Stimulated activated naive B cell treated with anti-CD40 and anti-IgM and Interleukin-4, amounts not matched to agents 10 μg/mL and 1 μg/mL and 100 μg/mL, for 72 hours (primary cell): ENCODE measurements at regions not wholly inside any gene's neighbourhood (a gene's known extent, or its start where the extent isn't known, plus 50 kb on each side); places are given as distances from the start of the nearest gene placed in this dataset.
"Not testable (repeated sequence)": the region's sequence is repeated elsewhere in the genome, so short reads cannot be mapped to it uniquely, and the experiment has no call there.

Source experiments
- ATAC-seq, 2 donors: fragments of 150-1000 bp; cut with Tn5 transposase; replicated peaks; 2 replicates each; pipeline ENCODE4 v1.10.0; 2021; ENCODE audit warnings: moderate library complexity in 1 of 2
- DNase-seq: peaks from one replicate; pipeline ENCODE4 v3.0.0; 2021
- H3K27ac Mint-ChIP-seq: one replicate; pipeline ENCODE4 v1.8.0; 2022; ENCODE audit warnings: mild to moderate bottlenecking, mixed read lengths
- H3K27me3 Mint-ChIP-seq, 2 donors: one replicate each; pipeline ENCODE4 v1.8.0; 2022; ENCODE audit warnings: mixed read lengths in 2 of 2
- H3K36me3 Mint-ChIP-seq, 2 donors: one replicate each; pipeline ENCODE4 v1.8.0; 2022; ENCODE audit warnings: mixed read lengths in 2 of 2, mild to moderate bottlenecking in 1 of 2
- H3K4me1 Mint-ChIP-seq, 2 donors: one replicate each; pipeline ENCODE4 v1.8.0; 2022; ENCODE audit warnings: mixed read lengths in 2 of 2, mild to moderate bottlenecking in 1 of 2
- H3K4me3 Mint-ChIP-seq, 2 donors: one replicate each; pipeline ENCODE4 v1.8.0; 2022; ENCODE audit warnings: mild to moderate bottlenecking in 2 of 2, mixed read lengths in 2 of 2, moderate library complexity in 1 of 2
- H3K9me3 Mint-ChIP-seq, 2 donors: one replicate each; pipeline ENCODE4 v1.8.0; 2022; ENCODE audit warnings: mixed read lengths in 2 of 2, mild to moderate bottlenecking in 1 of 2

- not testable (repeated sequence) for H3K27ac Mint-ChIP-seq, H3K27me3 Mint-ChIP-seq, H3K36me3 Mint-ChIP-seq, ATAC-seq, H3K4me3 Mint-ChIP-seq, DNase-seq, H3K4me1 Mint-ChIP-seq
- H3K9me3 Mint-ChIP-seq, result peaks cover 10 to 11% of the 10 kb centered on the region in 2 donors
Observed at GRCh38 chr3:40947022-40947421, 252.3 kb upstream of the CTNNB1 start.

GRCh38 chr3:40949347-40949746 lies 250.0 kb upstream of the CTNNB1 start:
- peaks cover 15 to 16% of the 10 kb centered on the region in 2 donors for H3K9me3 Mint-ChIP-seq
- H3K27ac Mint-ChIP-seq, DNase-seq, H3K4me3 Mint-ChIP-seq, H3K27me3 Mint-ChIP-seq, ATAC-seq, H3K36me3 Mint-ChIP-seq, H3K4me1 Mint-ChIP-seq: not testable (repeated sequence)

- H3K27me3 Mint-ChIP-seq, result peaks cover 0 to 7% of the 10 kb centered on the region in 2 donors
Observed at GRCh38 chr3:40951636-40952035, 247.7 kb upstream of the CTNNB1 start.

GRCh38 chr3:40961104-40961857 lies 238.0 kb upstream of the CTNNB1 start:
- H3K36me3 Mint-ChIP-seq, result peaks cover 0 to 7% of the 10 kb centered on the region in 2 donors
- peaks cover 5 to 9% of the 10 kb centered on the region in 2 donors for H3K27me3 Mint-ChIP-seq
- peak overlapping the region; percentile 31 for H3K27ac Mint-ChIP-seq
- H3K4me3 Mint-ChIP-seq, result no peak overlapping the region
- DNase-seq (no peak), ATAC-seq (peak; percentile 36 to 69)
- H3K9me3 Mint-ChIP-seq, result peaks cover 4 to 16% of the 10 kb centered on the region in 2 donors
- peaks cover 4 to 13% of the 10 kb centered on the region in 2 donors for H3K4me1 Mint-ChIP-seq

More at GRCh38 chr3:40951636-40952035, 247.7 kb upstream of the CTNNB1 start:
- Mint-ChIP-seq H3K27ac (no peak overlapping the region), H3K4me1 (no peaks in the 10 kb centered on the region), H3K9me3 (peaks cover 9 to 10% of the 10 kb centered on the region in 2 donors), H3K4me3 (no peak overlapping the region), H3K36me3 (peaks cover 0 to 3% of the 10 kb centered on the region in 2 donors)
- no peak for ATAC-seq
- DNase-seq, result no peak

GRCh38 chr3:40962721-40963120 lies 236.6 kb upstream of the CTNNB1 start:
- no peak for ATAC-seq
- H3K4me3 Mint-ChIP-seq, result no peak overlapping the region
- no peak overlapping the region for H3K27ac Mint-ChIP-seq
- peaks cover 7 to 9% of the 10 kb centered on the region in 2 donors for H3K27me3 Mint-ChIP-seq
- peaks cover 0 to 7% of the 10 kb centered on the region in 2 donors for H3K36me3 Mint-ChIP-seq
- no peak for DNase-seq
- peaks cover 4 to 13% of the 10 kb centered on the region in 2 donors for H3K9me3 Mint-ChIP-seq
- H3K4me1 Mint-ChIP-seq, result peaks cover 6 to 23% of the 10 kb centered on the region in 2 donors

GRCh38 chr3:40968666-40969065 lies 230.6 kb upstream of the CTNNB1 start:
- Mint-ChIP-seq H3K27ac (peak overlapping the region; percentile 1), H3K27me3 (peaks cover 3 to 9% of the 10 kb centered on the region in 2 donors), H3K4me3 (no peak overlapping the region), H3K4me1 (peaks cover 37 to 70% of the 10 kb centered on the region in 2 donors), H3K9me3 (peaks cover 4 to 11% of the 10 kb centered on the region in 2 donors), H3K36me3 (peaks cover 0 to 14% of the 10 kb centered on the region in 2 donors)
- no peak for DNase-seq
- no peak for ATAC-seq

- ATAC-seq, result no peak
- no peak for DNase-seq
- H3K36me3 Mint-ChIP-seq, result peaks cover 0 to 12% of the 10 kb centered on the region in 2 donors
- H3K4me1 Mint-ChIP-seq, result peaks cover 42 to 73% of the 10 kb centered on the region in 2 donors
- H3K9me3 Mint-ChIP-seq, result peaks cover 4 to 6% of the 10 kb centered on the region in 2 donors
- H3K27me3 Mint-ChIP-seq, result peaks cover 3 to 5% of the 10 kb centered on the region in 2 donors
- H3K4me3 Mint-ChIP-seq, result no peak overlapping the region
- H3K27ac Mint-ChIP-seq, result no peak overlapping the region
Observed at GRCh38 chr3:40969341-40969740, 230.0 kb upstream of the CTNNB1 start.

GRCh38 chr3:40969756-40970466 lies 229.4 kb upstream of the CTNNB1 start:
- Mint-ChIP-seq H3K9me3 (peaks cover 4 to 5% of the 10 kb centered on the region in 2 donors), H3K27ac (no peak overlapping the region), H3K27me3 (peaks cover 0 to 3% of the 10 kb centered on the region in 2 donors), H3K36me3 (peaks cover 0 to 11% of the 10 kb centered on the region in 2 donors), H3K4me1 (peaks cover 43 to 73% of the 10 kb centered on the region in 2 donors), H3K4me3 (no peak overlapping the region)
- DNase-seq, result no peak
- ATAC-seq, result no peak

GRCh38 chr3:40971191-40972168 lies 227.8 kb upstream of the CTNNB1 start:
- Mint-ChIP-seq H3K9me3 (peaks cover 4 to 5% of the 10 kb centered on the region in 2 donors), H3K4me1 (peaks cover 51 to 83% of the 10 kb centered on the region in 2 donors), H3K36me3 (peaks cover 0 to 11% of the 10 kb centered on the region in 2 donors), H3K27me3 (no peaks in the 10 kb centered on the region), H3K4me3 (peak overlapping the region; percentile 72 to 78), H3K27ac (peak overlapping the region; percentile 98)
- DNase-seq, result peak; percentile 78
- peak; percentile 94 for ATAC-seq

- Mint-ChIP-seq H3K27me3 (no peaks in the 10 kb centered on the region), H3K4me3 (peak overlapping the region; percentile 65 to 78), H3K27ac (peak overlapping the region; percentile 98), H3K36me3 (peaks cover 0 to 11% of the 10 kb centered on the region in 2 donors), H3K4me1 (peaks cover 52 to 85% of the 10 kb centered on the region in 2 donors), H3K9me3 (peaks cover 4 to 5% of the 10 kb centered on the region in 2 donors)
- ATAC-seq (no peak), DNase-seq (no peak)
Observed at GRCh38 chr3:40972350-40972749, 227.0 kb upstream of the CTNNB1 start.

GRCh38 chr3:40973141-40973540 lies 226.2 kb upstream of the CTNNB1 start:
- ATAC-seq, result no peak
- Mint-ChIP-seq H3K4me3 (no peak overlapping the region), H3K27ac (peak overlapping the region; percentile 32), H3K36me3 (peaks cover 0 to 11% of the 10 kb centered on the region in 2 donors), H3K27me3 (no peaks in the 10 kb centered on the region), H3K9me3 (peaks cover 4 to 5% of the 10 kb centered on the region in 2 donors), H3K4me1 (peaks cover 49 to 78% of the 10 kb centered on the region in 2 donors)
- no peak for DNase-seq

- DNase-seq (no peak), ATAC-seq (no peak)
- Mint-ChIP-seq H3K9me3 (peaks cover 0 to 2% of the 10 kb centered on the region in 2 donors), H3K4me3 (no peak overlapping the region), H3K27ac (no peak overlapping the region), H3K27me3 (no peaks in the 10 kb centered on the region), H3K36me3 (peaks cover 0 to 3% of the 10 kb centered on the region in 2 donors), H3K4me1 (peaks cover 47 to 72% of the 10 kb centered on the region in 2 donors)
Observed at GRCh38 chr3:40975711-40976121, 223.6 kb upstream of the CTNNB1 start.

GRCh38 chr3:40976241-40976640 lies 223.1 kb upstream of the CTNNB1 start:
- Mint-ChIP-seq H3K27me3 (no peaks in the 10 kb centered on the region), H3K4me3 (no peak overlapping the region), H3K36me3 (peaks cover 0 to under 1% of the 10 kb centered on the region in 2 donors), H3K9me3 (no peaks in the 10 kb centered on the region), H3K27ac (peak overlapping the region; percentile 15), H3K4me1 (peaks cover 45 to 72% of the 10 kb centered on the region in 2 donors)
- DNase-seq, result no peak
- ATAC-seq, result no peak
